ENCODE measurements at regions not wholly inside any gene's neighbourhood (a gene's known extent, or its start where the extent isn't known, plus 50 kb on each side); places are given as distances from the start of the nearest gene placed in this dataset.

- TF ChIP-seq CTCF (conservative IDR thresholded peaks at IDR 0.05; ENCODE audit: low read depth, low read length): no peak
- no peak for TF ChIP-seq EZH2phosphoT487 (IDR thresholded peaks at IDR 0.05; ENCODE audit: borderline replicate concordance, low read length)
- TF ChIP-seq EZH2 (IDR thresholded peaks at IDR 0.05; ENCODE audit: low read length, unreplicated experiment): no peak
These were observed 135.5 kb upstream of the WSB1 start for GRCh38 chr17:27158382-27158781.
